Prostate gland (tissue), 2 donors: ENCODE measurements at regions not wholly inside any gene's neighbourhood (a gene's known extent, or its start where the extent isn't known, plus 50 kb on each side); places are given as distances from the start of the nearest gene placed in this dataset.

ENCODE experiments used
- DNase-seq: peaks from one replicate; pipeline ENCODE4 v3.0.0-alpha.2; 2019; ENCODE audit warnings: low spot score
- H3K27ac ChIP-seq, 2 donors: fragments of 200-600 bp; sonication (generic); 2 replicates each; pipeline ENCODE4 v1.5.1; 2017 to 2019
- H3K27me3 ChIP-seq: fragments of 200-600 bp; sonication (generic); replicated peaks from 2 replicates; pipeline ENCODE4 v1.5.1; 2019; ENCODE audit not compliant: insufficient read depth
- H3K36me3 ChIP-seq, 2 donors: fragments of 200-600 bp; sonication (generic); 1 replicate in 1 of 2; 2 replicates in 1 of 2; pipeline versions ENCODE4 v1.5.1 to v1.8.1; 2017 to 2019
- H3K4me1 ChIP-seq: fragments of 200-600 bp; sonication (generic); replicated peaks from 2 replicates; pipeline ENCODE4 v1.5.1; 2019
- H3K4me3 ChIP-seq, 2 donors: fragments of 200-600 bp; sonication (generic); 2 replicates each; pipeline ENCODE4 v1.5.1; 2017 to 2019
- H3K9me3 ChIP-seq: fragments of 200-600 bp; sonication (generic); 2 replicates; pipeline ENCODE4 v1.5.1; 2017
- CTCF ChIP-seq, 4 experiments: fragments of 200-600 bp in 2 of 4; fragments of 450-650 bp in 2 of 4; sonication (generic) in 2 of 4; IDR thresholded peaks; 1 replicate in 3 of 4; 2 replicates in 1 of 4; pipeline ENCODE4 v1.5.1; 2016 to 2019; ENCODE audit warnings: antibody characterized with exemption in 4 of 4, mild to moderate bottlenecking in 2 of 4, moderate library complexity in 2 of 4
- POLR2A ChIP-seq: fragments of 450-650 bp; IDR thresholded peaks from one replicate; pipeline ENCODE4 v1.6.1; 2016; ENCODE audit warnings: antibody characterized with exemption, mild to moderate bottlenecking
- POLR2AphosphoS5 ChIP-seq: sonication (generic); formaldehyde crosslinking; IDR thresholded peaks from one replicate; pipeline ENCODE4 v1.6.1; 2017; ENCODE audit warnings: antibody characterized with exemption
- WGBS: methylation state at CpG from one replicate; pipeline ENCODE4 v1.1.5; 2018; 5-methylcytosine and 5-hydroxymethylcytosine counted together
- intact Hi-C: fragments of 100-400 bp; cut with DNase I; formaldehyde crosslinking; loops from one replicate; pipeline ENCODE4 v1.14.2; 2022

DNA sequence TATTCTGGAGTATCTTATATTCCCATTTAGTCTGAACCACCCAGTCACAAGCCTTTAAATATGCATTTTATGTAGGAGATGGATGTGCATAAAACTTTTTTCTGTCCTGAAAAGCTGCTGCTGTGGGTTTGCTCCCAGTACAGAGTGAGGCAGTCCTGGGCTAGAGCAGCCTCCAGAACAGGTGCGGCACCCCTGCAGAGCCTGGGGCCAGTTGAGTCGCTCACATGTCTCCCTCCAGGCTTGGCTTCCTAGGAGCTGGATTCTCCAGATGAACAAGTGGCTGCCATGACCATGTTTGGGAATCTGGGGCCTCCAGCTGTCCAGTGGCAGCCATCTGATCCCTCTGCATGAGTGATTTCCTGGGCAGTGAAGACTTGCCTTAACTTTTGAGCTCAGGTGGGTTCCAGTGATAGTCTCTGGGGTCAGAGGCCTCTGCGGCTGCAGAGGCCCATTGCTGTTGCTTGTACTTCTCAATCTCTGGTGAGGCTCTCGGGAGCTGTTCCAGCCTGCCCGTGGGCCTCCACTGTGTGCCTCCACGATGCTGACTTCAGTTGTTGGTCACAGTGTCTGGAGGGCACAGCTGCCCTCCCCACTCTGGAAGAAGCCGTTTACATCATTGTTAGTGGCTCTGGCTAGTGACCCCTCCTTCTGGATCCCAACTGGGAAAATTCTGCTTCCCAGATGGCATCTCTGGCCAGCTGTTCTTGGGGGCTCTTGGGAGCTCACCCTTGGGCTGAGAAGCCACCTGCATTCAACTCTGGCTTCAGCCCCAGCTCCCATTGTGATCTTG, 120.4 kb downstream of the EMX2 start:
- no peaks in the 10 kb centered on the region for H3K27me3 ChIP-seq
- intact Hi-C loops, result no loop called here
- H3K4me3 ChIP-seq, result no peak overlapping the region
- no peaks in the 10 kb centered on the region for H3K4me1 ChIP-seq
- no peaks in the 10 kb centered on the region for H3K36me3 ChIP-seq
- no peak for TF ChIP-seq POLR2A
- no peak for TF ChIP-seq POLR2AphosphoS5
- TF ChIP-seq CTCF (IDR thresholded peaks at IDR 0.05), result no peak
- H3K9me3 ChIP-seq, result no peaks in the 10 kb centered on the region
- 77% methylated on average over 3 of the region's 7 CpGs for WGBS
- no peak overlapping the region for H3K27ac ChIP-seq
- DNase-seq, result no peak

GRCh38 chr10:117663750-117664149, 121.2 kb downstream of the EMX2 start:
- TF ChIP-seq POLR2AphosphoS5, result no peak
- TF ChIP-seq CTCF (IDR thresholded peaks at IDR 0.05), result no peak
- no peak for TF ChIP-seq POLR2A
- no peak for DNase-seq
- H3K27me3 ChIP-seq, result no peaks in the 10 kb centered on the region
- no peak overlapping the region for H3K4me3 ChIP-seq
- H3K4me1 ChIP-seq, result no peaks in the 10 kb centered on the region
- intact Hi-C loops, result no loop called here
- 20% methylated on average over 2 of the region's 2 CpGs for WGBS
- H3K36me3 ChIP-seq, result no peaks in the 10 kb centered on the region
- no peaks in the 10 kb centered on the region for H3K9me3 ChIP-seq
- H3K27ac ChIP-seq, result no peak overlapping the region

DNA sequence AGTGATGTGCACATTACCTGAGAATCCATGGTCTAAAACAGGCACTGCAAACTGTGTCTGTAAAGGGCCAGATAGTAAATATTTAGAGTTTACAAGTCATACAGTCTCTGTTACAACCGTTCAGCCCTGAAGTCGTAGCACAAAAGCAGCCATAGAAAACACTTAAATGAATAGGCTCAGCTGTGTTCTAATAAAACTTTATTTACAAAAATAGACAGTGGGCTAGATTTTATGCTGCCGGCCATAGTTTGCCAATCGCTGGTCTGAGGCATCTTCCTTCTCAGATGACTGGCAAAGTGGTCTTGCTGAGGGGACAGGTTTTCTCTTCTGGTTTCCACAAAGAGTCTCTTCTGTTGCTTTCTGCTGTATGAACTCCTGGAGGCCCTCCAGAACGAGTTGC, 121.7 kb downstream of the EMX2 start:
- 72% methylated on average over 5 of the region's 5 CpGs for WGBS
- DNase-seq, result no peak
- no peaks in the 10 kb centered on the region for H3K9me3 ChIP-seq
- no peaks in the 10 kb centered on the region for H3K27me3 ChIP-seq
- no peaks in the 10 kb centered on the region for H3K4me1 ChIP-seq
- no peaks in the 10 kb centered on the region for H3K36me3 ChIP-seq
- H3K4me3 ChIP-seq, result no peak overlapping the region
- TF ChIP-seq CTCF (IDR thresholded peaks at IDR 0.05), result no peak
- no peak for TF ChIP-seq POLR2A
- no peak for TF ChIP-seq POLR2AphosphoS5
- no peak overlapping the region for H3K27ac ChIP-seq
- intact Hi-C loops, result no loop called here

DNA sequence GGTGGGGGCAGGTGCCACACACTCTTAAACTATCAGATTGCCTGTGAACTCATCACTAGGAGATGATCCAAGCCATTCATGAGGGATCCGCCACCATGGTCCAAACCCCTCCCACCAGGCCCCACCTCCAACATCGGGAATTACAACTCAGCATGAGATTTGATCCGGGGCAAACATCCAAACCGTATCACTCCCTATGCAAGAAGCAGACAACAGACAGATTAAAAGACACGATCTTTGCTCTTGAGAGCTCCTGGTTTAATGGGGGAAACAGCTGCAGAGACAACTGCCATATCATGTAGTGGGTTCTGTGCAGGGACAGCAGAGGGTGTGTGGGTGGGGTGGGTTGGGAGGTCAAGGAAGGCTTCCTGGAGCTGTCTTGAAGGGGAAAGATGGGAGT, 123.6 kb downstream of the EMX2 start:
- no peak for TF ChIP-seq POLR2A
- TF ChIP-seq POLR2AphosphoS5, result no peak
- no peak for DNase-seq
- Histone ChIP-seq H3K36me3 (no peaks in the 10 kb centered on the region), H3K27ac (no peak overlapping the region), H3K27me3 (no peaks in the 10 kb centered on the region), H3K4me1 (no peaks in the 10 kb centered on the region), H3K9me3 (no peaks in the 10 kb centered on the region), H3K4me3 (no peak overlapping the region)
- intact Hi-C loops, result no loop called here
- WGBS, result 37% methylated on average over 5 of the region's 5 CpGs

- Histone ChIP-seq H3K36me3 (no peaks in the 10 kb centered on the region), H3K27me3 (no peaks in the 10 kb centered on the region), H3K9me3 (no peaks in the 10 kb centered on the region), H3K4me3 (no peak overlapping the region), H3K4me1 (no peaks in the 10 kb centered on the region), H3K27ac (no peak overlapping the region)
- WGBS, result 82% methylated on average over 2 of the region's 2 CpGs
- no peak for TF ChIP-seq POLR2AphosphoS5
- TF ChIP-seq POLR2A, result no peak
- TF ChIP-seq CTCF (IDR thresholded peaks at IDR 0.05), result no peak
- intact Hi-C loops, result no loop called here
- DNase-seq, result no peak
These were observed 124.4 kb downstream of the EMX2 start for GRCh38 chr10:117666965-117667364.
